ENCODE measurements at regions not wholly inside any gene's neighbourhood (a gene's known extent, or its start where the extent isn't known, plus 50 kb on each side); places are given as distances from the start of the nearest gene placed in this dataset.

DNA sequence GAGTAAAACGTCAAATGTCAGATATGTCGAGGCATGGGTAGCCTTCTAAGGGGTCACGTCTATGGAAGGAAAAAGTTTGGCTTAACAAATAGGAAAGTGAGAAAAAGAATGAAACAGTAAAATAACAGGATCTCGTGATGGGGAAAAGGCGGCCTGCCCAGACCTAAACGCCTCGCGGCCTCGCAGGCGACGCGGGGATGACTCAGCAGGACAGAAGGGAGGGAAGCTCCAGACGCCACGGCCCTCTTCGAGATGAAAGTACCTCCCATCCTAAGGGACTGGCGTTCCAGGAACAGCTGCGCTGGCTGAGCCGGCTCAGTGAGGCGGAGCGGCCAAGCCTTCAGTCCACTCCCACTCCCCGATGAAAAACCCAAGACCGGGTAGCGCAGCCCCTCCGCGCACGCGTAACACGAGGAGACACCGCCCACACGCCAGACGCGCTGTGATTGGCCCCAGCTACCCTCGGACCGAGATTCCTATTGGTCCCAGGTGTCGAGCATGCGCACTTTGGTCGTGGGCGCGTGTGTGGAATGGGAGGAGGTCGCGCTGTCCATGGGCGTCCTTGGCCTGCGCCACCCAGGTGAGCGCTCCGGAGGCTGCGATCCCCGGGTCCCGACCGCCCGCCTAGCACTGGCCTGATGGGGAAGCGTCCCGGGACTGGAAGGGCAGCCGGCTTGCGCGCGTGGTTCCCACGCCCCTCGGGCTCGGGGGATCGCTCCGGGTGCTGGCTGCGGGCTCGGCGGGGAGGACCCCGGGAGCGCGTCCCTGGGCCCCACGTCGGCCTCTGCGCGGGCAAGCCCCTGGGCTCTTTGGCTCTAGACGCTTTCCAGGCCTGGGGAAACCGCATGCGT is 588.5 kb downstream of the MTRR start:
- H3K36me3 Mint-ChIP-seq: no peaks in the 10 kb centered on the region
- H3K9me3 Mint-ChIP-seq: peaks cover 2 to 3% of the 10 kb centered on the region in 2 donors
- intact Hi-C loops (cut with micrococcal nuclease): no loop called here
- H3K36me3 ChIP-seq (ENCODE audit: control insufficient read depth, insufficient read depth, low read length): no peaks in the 10 kb centered on the region
- H3K27me3 Mint-ChIP-seq (ENCODE audit: low read depth in 2 of 2): no peaks in the 10 kb centered on the region
- peak overlapping the region; percentile 41 for H3K27ac ChIP-seq (ENCODE audit: low read length)
- TF ChIP-seq, protein P1, sequence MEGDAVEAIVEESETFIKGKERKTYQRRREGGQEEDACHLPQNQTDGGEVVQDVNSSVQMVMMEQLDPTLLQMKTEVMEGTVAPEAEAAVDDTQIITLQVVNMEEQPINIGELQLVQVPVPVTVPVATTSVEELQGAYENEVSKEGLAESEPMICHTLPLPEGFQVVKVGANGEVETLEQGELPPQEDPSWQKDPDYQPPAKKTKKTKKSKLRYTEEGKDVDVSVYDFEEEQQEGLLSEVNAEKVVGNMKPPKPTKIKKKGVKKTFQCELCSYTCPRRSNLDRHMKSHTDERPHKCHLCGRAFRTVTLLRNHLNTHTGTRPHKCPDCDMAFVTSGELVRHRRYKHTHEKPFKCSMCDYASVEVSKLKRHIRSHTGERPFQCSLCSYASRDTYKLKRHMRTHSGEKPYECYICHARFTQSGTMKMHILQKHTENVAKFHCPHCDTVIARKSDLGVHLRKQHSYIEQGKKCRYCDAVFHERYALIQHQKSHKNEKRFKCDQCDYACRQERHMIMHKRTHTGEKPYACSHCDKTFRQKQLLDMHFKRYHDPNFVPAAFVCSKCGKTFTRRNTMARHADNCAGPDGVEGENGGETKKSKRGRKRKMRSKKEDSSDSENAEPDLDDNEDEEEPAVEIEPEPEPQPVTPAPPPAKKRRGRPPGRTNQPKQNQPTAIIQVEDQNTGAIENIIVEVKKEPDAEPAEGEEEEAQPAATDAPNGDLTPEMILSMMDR (IDR thresholded peaks at IDR 0.05): no peak
- DNase-seq (peak; percentile 72 to 91), ATAC-seq (peak; percentile 89 to 94 (median 92))
- H3K4me3 ChIP-seq (ENCODE audit: low read length): peak overlapping the region; percentile 51
- 27% methylated on average over 74 of the region's 74 CpGs for WGBS (ENCODE audit: insufficient coverage)
- H3K4me3 Mint-ChIP-seq: peak overlapping the region; percentile 94
- H3K9me3 ChIP-seq (ENCODE audit: control insufficient read depth, insufficient read depth, low read length): no peaks in the 10 kb centered on the region
- H3K27ac Mint-ChIP-seq: peak overlapping the region; percentile 79 to 88
- H3K27me3 ChIP-seq (ENCODE audit: control insufficient read depth, insufficient read depth, low read length): no peaks in the 10 kb centered on the region
- H3K4me1 Mint-ChIP-seq: peaks cover 8 to 17% of the 10 kb centered on the region in 2 donors
- H3K4me1 ChIP-seq (ENCODE audit: control insufficient read depth, insufficient read depth, low read length): no peaks in the 10 kb centered on the region

DNA sequence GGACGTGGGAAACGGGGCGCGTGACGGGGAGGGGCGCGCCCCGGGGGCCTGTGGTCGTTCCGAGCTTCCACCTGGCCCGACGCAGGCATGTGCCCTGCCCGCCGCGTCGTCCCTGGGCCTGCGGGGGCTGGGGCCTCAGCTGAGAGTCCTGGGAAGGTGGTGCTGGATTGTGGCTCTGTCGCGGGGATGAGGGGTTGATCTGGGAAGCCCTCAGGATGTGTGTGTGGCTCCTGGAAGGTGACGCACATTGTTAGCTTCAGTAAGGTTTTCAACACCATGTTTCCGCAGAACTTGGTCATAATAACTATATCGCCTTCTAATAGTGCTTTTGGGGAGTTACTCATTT is 589.1 kb downstream of the MTRR start:
- intact Hi-C loops (cut with micrococcal nuclease): no loop called here
- H3K4me3 ChIP-seq (ENCODE audit: low read length): peak overlapping the region; percentile 51

DNA sequence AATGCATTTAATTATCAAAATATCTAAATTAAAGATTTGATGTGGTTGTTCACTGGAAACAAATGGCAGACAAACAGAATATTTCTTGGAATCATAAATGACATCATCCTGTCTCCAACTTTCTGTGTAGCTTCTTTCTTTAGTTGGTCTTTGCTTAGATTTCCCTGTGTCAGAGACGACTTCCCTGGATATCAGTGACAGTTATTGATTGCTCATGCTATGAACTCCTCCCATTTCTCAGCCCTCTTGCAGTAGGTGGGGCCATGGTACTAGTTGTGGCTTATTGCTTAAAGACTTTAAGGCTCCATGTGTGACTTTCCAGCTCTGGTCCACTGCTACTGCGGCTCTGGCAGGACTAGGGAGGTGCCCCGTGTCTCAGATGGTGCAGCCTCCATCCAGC is 592.6 kb downstream of the MTRR start:
- 74% methylated on average over 3 of the region's 3 CpGs for WGBS (ENCODE audit: insufficient coverage)
- no peak overlapping the region for H3K4me3 Mint-ChIP-seq
- H3K36me3 ChIP-seq (ENCODE audit: control insufficient read depth, insufficient read depth, low read length): no peaks in the 10 kb centered on the region
- intact Hi-C loops (cut with micrococcal nuclease): no loop called here
- H3K4me1 ChIP-seq (ENCODE audit: control insufficient read depth, insufficient read depth, low read length): no peaks in the 10 kb centered on the region
- H3K36me3 Mint-ChIP-seq: no peaks in the 10 kb centered on the region
- no peak for DNase-seq
- H3K4me1 Mint-ChIP-seq: peaks cover 8 to 13% of the 10 kb centered on the region in 2 donors
- no peaks in the 10 kb centered on the region for H3K27me3 Mint-ChIP-seq (ENCODE audit: low read depth in 2 of 2)
- no peaks in the 10 kb centered on the region for H3K9me3 ChIP-seq (ENCODE audit: control insufficient read depth, insufficient read depth, low read length)
- H3K9me3 Mint-ChIP-seq: peaks cover 2 to 3% of the 10 kb centered on the region in 2 donors
- H3K27ac ChIP-seq (ENCODE audit: low read length): no peak overlapping the region
- TF ChIP-seq, protein P1 (IDR thresholded peaks at IDR 0.05): no peak
- no peak for ATAC-seq
- H3K27me3 ChIP-seq (ENCODE audit: control insufficient read depth, insufficient read depth, low read length): no peaks in the 10 kb centered on the region
- no peak overlapping the region for H3K4me3 ChIP-seq (ENCODE audit: low read length)
- no peak overlapping the region for H3K27ac Mint-ChIP-seq

More for the DNA sequence above, 589.1 kb downstream of the MTRR start:
- Mint-ChIP-seq H3K4me3 (peak overlapping the region; percentile 87), H3K36me3 (no peaks in the 10 kb centered on the region), H3K9me3 (peaks cover 2 to 3% of the 10 kb centered on the region in 2 donors), H3K4me1 (peaks cover 8 to 17% of the 10 kb centered on the region in 2 donors), H3K27me3 (ENCODE audit: low read depth in 2 of 2) (no peaks in the 10 kb centered on the region), H3K27ac (peak overlapping the region; percentile 58 to 88)
- Histone ChIP-seq H3K27me3 (ENCODE audit: control insufficient read depth, insufficient read depth, low read length) (no peaks in the 10 kb centered on the region), H3K4me1 (ENCODE audit: control insufficient read depth, insufficient read depth, low read length) (no peaks in the 10 kb centered on the region), H3K27ac (ENCODE audit: low read length) (no peak overlapping the region), H3K36me3 (ENCODE audit: control insufficient read depth, insufficient read depth, low read length) (no peaks in the 10 kb centered on the region), H3K9me3 (ENCODE audit: control insufficient read depth, insufficient read depth, low read length) (no peaks in the 10 kb centered on the region)
- TF ChIP-seq, protein P1 (IDR thresholded peaks at IDR 0.05): no peak
- no peak for DNase-seq
- 26% methylated on average over 22 of the region's 22 CpGs for WGBS (ENCODE audit: insufficient coverage)
- peak in 1 of 3 donors; percentile 4 for ATAC-seq

Data from natural killer cell (primary cell).